ENCODE measurements at regions not wholly inside any gene's neighbourhood (a gene's known extent, or its start where the extent isn't known, plus 50 kb on each side); places are given as distances from the start of the nearest gene placed in this dataset.
A peak's percentile ranks its signal among the peaks of the same experiment; 100 is the strongest.
"Not testable (repeated sequence)": the region's sequence is repeated elsewhere in the genome, so short reads cannot be mapped to it uniquely, and the experiment has no call there.

DNA sequence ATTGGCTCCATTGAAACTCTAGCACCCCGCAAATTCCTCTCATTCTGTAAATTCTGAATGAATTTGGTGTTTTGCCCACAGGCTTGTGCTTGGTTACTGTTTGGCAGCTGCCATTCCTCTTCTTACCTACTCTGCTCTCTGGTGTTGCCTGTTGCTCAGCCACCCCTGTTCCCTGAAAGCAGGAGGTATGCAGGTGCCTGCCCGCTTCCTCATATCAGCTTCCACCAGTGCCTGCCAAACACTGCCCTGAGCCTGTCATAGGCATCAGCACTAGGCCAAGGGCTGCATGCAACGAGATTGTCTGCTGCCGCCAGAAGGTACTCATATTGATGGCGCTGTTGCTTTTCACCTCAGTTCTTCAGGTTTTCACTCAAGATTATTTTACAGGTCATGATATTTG is 978.1 kb downstream of the C4orf33 start:
- DNase-seq (ENCODE audit: low read depth in 2 of 2) = no peak

DNA sequence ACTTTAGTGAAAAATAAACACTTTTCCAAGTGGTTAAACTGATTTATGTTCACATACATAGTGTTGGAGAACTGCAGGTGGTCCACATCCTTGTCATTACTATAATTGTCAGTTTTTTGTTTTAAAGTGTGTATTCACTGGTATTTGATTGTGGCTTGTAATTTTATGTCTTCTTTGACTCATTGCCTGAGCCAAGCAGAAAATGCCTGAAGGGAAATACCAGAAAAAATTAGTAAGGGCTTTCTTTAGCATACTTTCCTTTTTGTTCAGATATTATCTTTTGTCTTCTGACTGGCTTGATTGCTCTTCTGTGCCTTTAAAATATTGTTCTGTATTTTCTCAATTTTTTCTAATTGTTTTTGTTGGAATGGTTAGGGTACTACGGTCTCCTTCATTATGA is 981.3 kb downstream of the C4orf33 start:
- Histone ChIP-seq H3K27me3 (ENCODE audit: control insufficient read depth, insufficient read depth, low read length) (no peaks in the 10 kb centered on the region), H3K79me2 (ENCODE audit: control insufficient read depth, insufficient read depth, low read length) (no peaks in the 10 kb centered on the region), H2AFZ (ENCODE audit: low read length) (no peak overlapping the region), H3K4me2 (ENCODE audit: extremely low read depth, insufficient read depth, low read length) (no peak overlapping the region), H4K20me1 (ENCODE audit: control insufficient read depth, extremely low read depth, insufficient read depth, low read length) (no peaks in the 10 kb centered on the region), H3K9ac (ENCODE audit: insufficient read depth, low read length) (no peak overlapping the region), H3K9me3 (ENCODE audit: control insufficient read depth, insufficient read depth, low read depth, low read length) (no peaks in the 10 kb centered on the region), H3K4me3 (replicated peaks in 1 of 4; ENCODE audit: control extremely low read depth in 1 of 4, insufficient read depth in 1 of 4, low read depth in 3 of 4, low read length in 4 of 4) (no peak overlapping the region), H3K4me1 (ENCODE audit: control insufficient read depth, extremely low read depth, insufficient read depth, low read length) (no peaks in the 10 kb centered on the region), H3K36me3 (ENCODE audit: control insufficient read depth, insufficient read depth, low read length) (no peaks in the 10 kb centered on the region), H3K27ac (ENCODE audit: insufficient read depth, low read length) (no peak overlapping the region)
- TF ChIP-seq, protein P1, sequence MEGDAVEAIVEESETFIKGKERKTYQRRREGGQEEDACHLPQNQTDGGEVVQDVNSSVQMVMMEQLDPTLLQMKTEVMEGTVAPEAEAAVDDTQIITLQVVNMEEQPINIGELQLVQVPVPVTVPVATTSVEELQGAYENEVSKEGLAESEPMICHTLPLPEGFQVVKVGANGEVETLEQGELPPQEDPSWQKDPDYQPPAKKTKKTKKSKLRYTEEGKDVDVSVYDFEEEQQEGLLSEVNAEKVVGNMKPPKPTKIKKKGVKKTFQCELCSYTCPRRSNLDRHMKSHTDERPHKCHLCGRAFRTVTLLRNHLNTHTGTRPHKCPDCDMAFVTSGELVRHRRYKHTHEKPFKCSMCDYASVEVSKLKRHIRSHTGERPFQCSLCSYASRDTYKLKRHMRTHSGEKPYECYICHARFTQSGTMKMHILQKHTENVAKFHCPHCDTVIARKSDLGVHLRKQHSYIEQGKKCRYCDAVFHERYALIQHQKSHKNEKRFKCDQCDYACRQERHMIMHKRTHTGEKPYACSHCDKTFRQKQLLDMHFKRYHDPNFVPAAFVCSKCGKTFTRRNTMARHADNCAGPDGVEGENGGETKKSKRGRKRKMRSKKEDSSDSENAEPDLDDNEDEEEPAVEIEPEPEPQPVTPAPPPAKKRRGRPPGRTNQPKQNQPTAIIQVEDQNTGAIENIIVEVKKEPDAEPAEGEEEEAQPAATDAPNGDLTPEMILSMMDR (conservative IDR thresholded peaks at IDR 0.05 in 1 of 2, IDR thresholded peaks at IDR 0.05 in 1 of 2; ENCODE audit: low read depth in 1 of 2, low read length in 2 of 2) = no peak
- no peak for TF ChIP-seq EZH2 (IDR thresholded peaks at IDR 0.05; ENCODE audit: low read length, missing control alignments)
- DNase-seq (ENCODE audit: low read depth in 2 of 2) = peak in 1 of 2 donors; percentile 12

More for the DNA sequence above, 978.1 kb downstream of the C4orf33 start:
- Histone ChIP-seq H3K4me3 (replicated peaks in 1 of 4; ENCODE audit: control extremely low read depth in 1 of 4, insufficient read depth in 1 of 4, low read depth in 3 of 4, low read length in 4 of 4) (no peak overlapping the region), H3K4me1 (ENCODE audit: control insufficient read depth, extremely low read depth, insufficient read depth, low read length) (no peaks in the 10 kb centered on the region), H3K79me2 (ENCODE audit: control insufficient read depth, insufficient read depth, low read length) (no peaks in the 10 kb centered on the region), H3K27ac (ENCODE audit: insufficient read depth, low read length) (no peak overlapping the region), H3K36me3 (ENCODE audit: control insufficient read depth, insufficient read depth, low read length) (no peaks in the 10 kb centered on the region), H2AFZ (ENCODE audit: low read length) (no peak overlapping the region), H3K27me3 (ENCODE audit: control insufficient read depth, insufficient read depth, low read length) (no peaks in the 10 kb centered on the region), H3K9me3 (ENCODE audit: control insufficient read depth, insufficient read depth, low read depth, low read length) (no peaks in the 10 kb centered on the region), H3K9ac (ENCODE audit: insufficient read depth, low read length) (no peak overlapping the region), H3K4me2 (ENCODE audit: extremely low read depth, insufficient read depth, low read length) (no peak overlapping the region), H4K20me1 (ENCODE audit: control insufficient read depth, extremely low read depth, insufficient read depth, low read length) (no peaks in the 10 kb centered on the region)
- no peak for TF ChIP-seq EZH2 (IDR thresholded peaks at IDR 0.05; ENCODE audit: low read length, missing control alignments)
- TF ChIP-seq, protein P1 (conservative IDR thresholded peaks at IDR 0.05 in 1 of 2, IDR thresholded peaks at IDR 0.05 in 1 of 2; ENCODE audit: low read depth in 1 of 2, low read length in 2 of 2) = no peak

DNA sequence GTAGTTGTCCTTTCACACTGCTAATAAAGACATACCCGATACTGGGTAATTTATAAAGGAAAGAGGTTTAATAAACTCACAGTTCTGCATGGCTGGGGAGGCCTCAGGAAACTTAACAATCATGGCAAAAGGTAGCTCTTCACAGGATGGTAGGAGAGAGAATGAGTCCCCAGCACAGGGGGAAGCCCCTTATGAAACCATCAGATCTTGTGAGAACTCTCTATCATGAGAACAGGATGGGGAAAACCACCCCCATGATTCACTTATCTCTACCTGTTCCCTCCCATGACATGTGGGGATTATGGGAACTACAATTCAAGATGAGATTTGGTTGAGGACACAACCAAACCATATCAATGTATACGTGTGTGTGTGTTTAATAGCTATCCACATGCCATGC is 983.1 kb downstream of the C4orf33 start:
- DNase-seq (ENCODE audit: low read depth in 2 of 2); H3K27me3 ChIP-seq (ENCODE audit: control insufficient read depth, insufficient read depth, low read length); H3K27ac ChIP-seq (ENCODE audit: insufficient read depth, low read length); H3K79me2 ChIP-seq (ENCODE audit: control insufficient read depth, insufficient read depth, low read length); H4K20me1 ChIP-seq (ENCODE audit: control insufficient read depth, extremely low read depth, insufficient read depth, low read length); H3K9ac ChIP-seq (ENCODE audit: insufficient read depth, low read length); H2AFZ ChIP-seq (ENCODE audit: low read length); H3K4me1 ChIP-seq (ENCODE audit: control insufficient read depth, extremely low read depth, insufficient read depth, low read length); H3K4me3 ChIP-seq (replicated peaks in 1 of 4; ENCODE audit: control extremely low read depth in 1 of 4, insufficient read depth in 1 of 4, low read depth in 3 of 4, low read length in 4 of 4); H3K36me3 ChIP-seq (ENCODE audit: control insufficient read depth, insufficient read depth, low read length); H3K4me2 ChIP-seq (ENCODE audit: extremely low read depth, insufficient read depth, low read length); H3K9me3 ChIP-seq (ENCODE audit: control insufficient read depth, insufficient read depth, low read depth, low read length): not testable (repeated sequence)

Measured in fibroblast of lung (primary cell).